HG03097 (cell line): ENCODE measurements at regions not wholly inside any gene's neighbourhood (a gene's known extent, or its start where the extent isn't known, plus 50 kb on each side); places are given as distances from the start of the nearest gene placed in this dataset.

ENCODE experiments used
- ATAC-seq: cut with Tn5 transposase; IDR thresholded peaks from one replicate; pipeline ENCODE4 v1.9.1; 2021; ENCODE audit not compliant: unreplicated experiment, low FRiP score

- no peak for ATAC-seq
Measured at GRCh38 chr12:93173178-93173957, 204.4 kb upstream of the NUDT4 start.

- ATAC-seq: no peak
Measured at GRCh38 chr12:93174048-93174447, 203.7 kb upstream of the NUDT4 start.

- ATAC-seq: no peak
Measured at GRCh38 chr12:93174473-93174872, 203.3 kb upstream of the NUDT4 start.

- no peak for ATAC-seq
Measured at GRCh38 chr12:93176165-93176564, 201.6 kb upstream of the NUDT4 start.

- ATAC-seq: no peak
Measured at GRCh38 chr12:93176610-93177126, 201.1 kb upstream of the NUDT4 start.

GRCh38 chr12:93177208-93178153, 200.2 kb upstream of the NUDT4 start:
- no peak for ATAC-seq

- no peak for ATAC-seq
Measured at GRCh38 chr12:93178154-93178878, 199.4 kb upstream of the NUDT4 start.

- no peak for ATAC-seq
Measured at GRCh38 chr12:93179792-93180191, 197.9 kb upstream of the NUDT4 start.

- ATAC-seq: no peak
Measured at GRCh38 chr12:93180566-93180965, 197.2 kb upstream of the NUDT4 start.

GRCh38 chr12:93181409-93181965, 196.2 kb upstream of the NUDT4 start:
- no peak for ATAC-seq

- peak; percentile 63 for ATAC-seq
Measured at GRCh38 chr12:93183940-93184671, 193.6 kb upstream of the NUDT4 start.

- no peak for ATAC-seq
Measured at GRCh38 chr12:93184672-93185368, 192.9 kb upstream of the NUDT4 start.

GRCh38 chr12:93185369-93185741, 192.4 kb upstream of the NUDT4 start:
- ATAC-seq: no peak

- ATAC-seq: no peak
Measured at GRCh38 chr12:93186131-93186530, 191.6 kb upstream of the NUDT4 start.

- no peak for ATAC-seq
Measured at GRCh38 chr12:93186621-93187020, 191.1 kb upstream of the NUDT4 start.

- ATAC-seq: no peak
Measured at GRCh38 chr12:93191423-93191822, 186.3 kb upstream of the NUDT4 start.

- ATAC-seq: no peak
Measured at GRCh38 chr12:93191956-93192355, 185.8 kb upstream of the NUDT4 start.

- ATAC-seq: no peak
Measured at GRCh38 chr12:93192878-93193277, 184.8 kb upstream of the NUDT4 start.

- ATAC-seq: no peak
Measured at GRCh38 chr12:93195511-93195910, 182.2 kb upstream of the NUDT4 start.
